ENCODE measurements at regions not wholly inside any gene's neighbourhood (a gene's known extent, or its start where the extent isn't known, plus 50 kb on each side); places are given as distances from the start of the nearest gene placed in this dataset.
A peak's percentile ranks its signal among the peaks of the same experiment; 100 is the strongest.
"Not testable (repeated sequence)": the region's sequence is repeated elsewhere in the genome, so short reads cannot be mapped to it uniquely, and the experiment has no call there.

- no peak for DNase-seq
Observed at GRCh38 chr2:238763471-238763995, 84.4 kb upstream of the TWIST2 start.

GRCh38 chr2:238765590-238765989 is 82.3 kb upstream of the TWIST2 start:
- DNase-seq = no peak

GRCh38 chr2:238771218-238771617 is 76.7 kb upstream of the TWIST2 start:
- no peak for DNase-seq

GRCh38 chr2:238771639-238772038 is 76.2 kb upstream of the TWIST2 start:
- no peak for DNase-seq

- no peak for DNase-seq
Observed at GRCh38 chr2:238772635-238773297, 75.1 kb upstream of the TWIST2 start.

- no peak for DNase-seq
Observed at GRCh38 chr2:238773472-238773871, 74.4 kb upstream of the TWIST2 start.

- DNase-seq = no peak
Observed at GRCh38 chr2:238774071-238774470, 73.8 kb upstream of the TWIST2 start.

GRCh38 chr2:238774980-238775509 is 72.8 kb upstream of the TWIST2 start:
- no peak for DNase-seq

GRCh38 chr2:238775591-238775990 is 72.3 kb upstream of the TWIST2 start:
- no peak for DNase-seq

- no peak for DNase-seq
Observed at GRCh38 chr2:238776003-238776760, 71.7 kb upstream of the TWIST2 start.

GRCh38 chr2:238776761-238777046 is 71.2 kb upstream of the TWIST2 start:
- not testable (repeated sequence) for DNase-seq

GRCh38 chr2:238777369-238778067 is 70.4 kb upstream of the TWIST2 start:
- no peak for DNase-seq

GRCh38 chr2:238784671-238785527 is 63.0 kb upstream of the TWIST2 start:
- peak; percentile 79 for DNase-seq

GRCh38 chr2:238785528-238785860 is 62.4 kb upstream of the TWIST2 start:
- DNase-seq = no peak

GRCh38 chr2:238786379-238786778 is 61.5 kb upstream of the TWIST2 start:
- DNase-seq = no peak

GRCh38 chr2:238786792-238787490 is 60.9 kb upstream of the TWIST2 start:
- no peak for DNase-seq

GRCh38 chr2:238787501-238787900 is 60.4 kb upstream of the TWIST2 start:
- no peak for DNase-seq

GRCh38 chr2:238789317-238789806 is 58.5 kb upstream of the TWIST2 start:
- DNase-seq = no peak

- DNase-seq = no peak
Observed at GRCh38 chr2:238790126-238790832, 57.6 kb upstream of the TWIST2 start.

- DNase-seq = no peak
Observed at GRCh38 chr2:238790833-238791230, 57.1 kb upstream of the TWIST2 start.

GRCh38 chr2:238791354-238791753 is 56.5 kb upstream of the TWIST2 start:
- no peak for DNase-seq
